Erythroblast (primary cell): ENCODE measurements at regions not wholly inside any gene's neighbourhood (a gene's known extent, or its start where the extent isn't known, plus 50 kb on each side); places are given as distances from the start of the nearest gene placed in this dataset.
"Not testable (repeated sequence)": the region's sequence is repeated elsewhere in the genome, so short reads cannot be mapped to it uniquely, and the experiment has no call there.

ENCODE experiments used
- DNase-seq, 2 experiments: peaks; one replicate each; lab custom pipeline; 2025; lab: John Stamatoyannopoulos, UW
- GATA1 ChIP-seq: IDR thresholded peaks from 2 replicates; pipeline ENCODE4 v1.6.1; 2011; ENCODE audit warnings: low read depth, mild to moderate bottlenecking, control low read depth, low read length, moderate library complexity
- POLR2A ChIP-seq: IDR thresholded peaks from 2 replicates; pipeline ENCODE4 v1.6.1; 2011; ENCODE audit warnings: mild to moderate bottlenecking, low read length

DNA sequence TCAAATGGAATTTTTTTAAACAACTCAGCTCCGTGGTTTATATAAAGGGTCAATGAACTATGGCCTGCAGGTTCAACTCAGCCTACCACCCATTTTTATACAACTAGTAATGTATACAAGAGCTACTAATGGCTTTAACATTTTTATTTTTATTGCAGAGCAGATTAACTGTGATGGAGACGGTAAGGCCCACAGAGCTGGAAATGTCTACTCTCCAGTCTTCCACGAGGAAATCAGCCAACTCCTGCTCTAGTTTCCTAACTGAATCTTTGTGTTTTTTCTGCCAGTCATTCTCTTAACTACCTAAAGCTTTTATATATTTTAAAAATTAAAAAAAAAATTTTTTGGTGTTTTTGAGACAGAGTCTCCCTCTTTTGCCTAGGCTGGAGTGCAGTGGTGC lies 385.1 kb upstream of the MAF start:
- TF ChIP-seq POLR2A (no peak), GATA1 (no peak)
- DNase-seq, result no peak

DNA sequence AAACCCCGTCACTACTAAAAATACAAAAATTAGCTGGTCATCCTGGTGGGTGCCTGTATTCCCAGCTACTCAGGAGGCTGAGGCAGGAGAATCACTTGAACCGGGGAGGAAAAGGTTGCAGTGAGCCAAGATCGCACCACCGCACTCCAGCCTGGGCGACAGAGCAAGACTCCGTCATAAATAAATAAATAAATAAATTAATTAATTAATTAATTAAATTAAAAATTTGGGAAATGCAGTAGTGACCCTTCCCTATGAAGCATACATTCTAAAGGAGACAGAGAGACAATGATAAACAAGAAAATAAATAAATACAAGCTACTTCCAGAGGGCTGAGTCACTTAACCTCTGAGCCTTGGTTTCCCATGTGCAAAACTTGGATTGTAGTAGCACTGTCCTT lies 383.6 kb upstream of the MAF start:
- not testable (repeated sequence) for DNase-seq

DNA sequence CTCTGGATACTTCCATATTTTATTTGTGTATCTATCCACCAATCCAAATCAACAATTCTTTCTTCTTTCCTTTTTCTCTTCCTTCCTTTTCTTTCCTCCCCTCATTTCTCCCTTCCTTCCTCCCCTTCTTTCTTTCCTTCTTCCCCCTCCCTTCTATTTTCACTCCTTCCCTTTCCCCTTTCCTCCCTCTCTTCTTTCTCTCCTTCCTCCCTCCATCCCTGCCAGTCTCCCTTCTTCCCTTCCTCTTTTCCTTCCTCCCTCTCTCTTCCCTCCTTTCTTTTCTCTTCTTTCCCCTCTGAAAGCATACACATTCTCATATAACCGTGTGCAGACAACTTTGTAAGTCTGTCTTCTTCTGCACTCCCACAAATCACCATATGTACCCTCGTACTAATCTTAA lies 382.3 kb upstream of the MAF start:
- no peak for DNase-seq
- TF ChIP-seq GATA1, result no peak
- TF ChIP-seq POLR2A, result no peak

DNA sequence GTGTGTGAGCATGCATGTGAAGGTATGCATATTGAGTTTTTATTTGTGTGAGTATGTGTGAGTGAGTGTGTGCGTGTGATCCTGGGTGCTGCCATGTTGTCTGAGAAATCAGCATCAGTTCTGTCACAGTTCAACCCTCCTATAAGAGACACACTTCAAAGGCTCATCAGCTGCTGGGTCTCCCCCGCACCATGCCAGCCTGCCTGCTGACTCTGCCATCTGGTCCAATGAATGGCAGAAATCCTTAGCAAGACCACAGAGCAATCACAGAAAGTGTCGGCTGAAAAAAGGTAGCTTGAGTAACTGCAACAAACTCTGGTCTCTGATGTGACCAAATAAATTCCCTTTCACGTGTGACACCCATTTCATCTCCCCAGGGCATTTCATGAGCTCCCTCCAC lies 381.8 kb upstream of the MAF start:
- TF ChIP-seq POLR2A (no peak), GATA1 (no peak)
- no peak for DNase-seq

DNA sequence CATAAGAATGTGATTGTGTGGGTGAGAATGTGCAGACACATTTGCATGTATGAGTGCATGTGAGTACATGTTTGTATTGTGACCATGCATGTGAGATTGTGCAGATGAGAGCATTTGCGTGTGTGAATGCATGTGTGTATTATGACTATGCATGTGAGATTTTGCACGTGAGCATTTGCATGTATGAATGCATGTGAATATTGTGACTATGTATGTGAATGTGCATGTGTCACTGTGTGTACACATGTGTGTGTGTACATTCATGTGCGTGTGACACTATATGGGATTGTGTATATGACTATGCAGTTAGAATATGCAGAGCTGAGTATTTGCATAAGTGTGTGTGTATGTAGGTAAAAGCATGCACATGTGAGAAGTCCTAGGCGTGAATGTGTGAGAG lies 381.3 kb upstream of the MAF start:
- DNase-seq, result no peak
- TF ChIP-seq POLR2A, result no peak
- TF ChIP-seq GATA1, result no peak

DNA sequence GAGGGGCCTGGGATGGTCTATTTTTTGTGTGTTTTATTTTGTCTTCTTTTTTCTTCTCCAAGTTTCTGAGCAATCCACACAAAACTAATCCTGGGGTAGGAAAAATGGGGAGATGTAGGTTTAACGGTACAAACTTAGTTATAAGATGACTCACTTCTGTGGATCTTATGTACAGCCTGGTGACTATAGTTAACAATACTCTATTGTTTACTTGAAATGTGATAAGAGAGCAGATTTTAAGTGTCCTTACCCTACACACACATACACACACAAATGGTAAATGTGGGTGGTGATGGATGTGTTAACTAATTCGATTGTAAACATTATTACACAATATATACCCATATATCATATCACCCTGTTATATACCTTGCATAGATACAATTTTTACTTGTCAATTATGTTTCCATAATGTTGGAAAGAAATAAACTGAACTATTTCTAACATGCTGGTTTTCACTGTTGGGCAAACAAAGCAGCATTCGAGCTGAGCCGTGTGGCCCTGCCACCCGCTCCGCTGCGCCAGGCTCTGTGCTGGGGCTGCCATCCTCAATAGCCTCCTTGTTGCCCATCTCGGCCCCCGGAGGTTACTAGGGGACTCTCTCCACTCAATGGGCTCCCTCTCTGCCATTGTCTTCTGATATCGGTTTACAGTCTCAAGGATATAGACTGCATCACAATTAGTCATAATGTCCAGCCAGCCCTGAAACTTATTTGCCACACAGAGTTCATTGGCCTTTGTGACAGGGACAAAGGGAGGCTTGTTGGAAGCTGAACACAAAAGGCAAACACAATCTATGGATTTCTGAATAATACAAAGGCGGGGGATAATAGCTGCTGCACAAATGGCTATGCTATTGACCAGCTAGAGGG lies 380.3 kb upstream of the MAF start:
- no peak for TF ChIP-seq GATA1
- no peak for TF ChIP-seq POLR2A
- no peak for DNase-seq

DNA sequence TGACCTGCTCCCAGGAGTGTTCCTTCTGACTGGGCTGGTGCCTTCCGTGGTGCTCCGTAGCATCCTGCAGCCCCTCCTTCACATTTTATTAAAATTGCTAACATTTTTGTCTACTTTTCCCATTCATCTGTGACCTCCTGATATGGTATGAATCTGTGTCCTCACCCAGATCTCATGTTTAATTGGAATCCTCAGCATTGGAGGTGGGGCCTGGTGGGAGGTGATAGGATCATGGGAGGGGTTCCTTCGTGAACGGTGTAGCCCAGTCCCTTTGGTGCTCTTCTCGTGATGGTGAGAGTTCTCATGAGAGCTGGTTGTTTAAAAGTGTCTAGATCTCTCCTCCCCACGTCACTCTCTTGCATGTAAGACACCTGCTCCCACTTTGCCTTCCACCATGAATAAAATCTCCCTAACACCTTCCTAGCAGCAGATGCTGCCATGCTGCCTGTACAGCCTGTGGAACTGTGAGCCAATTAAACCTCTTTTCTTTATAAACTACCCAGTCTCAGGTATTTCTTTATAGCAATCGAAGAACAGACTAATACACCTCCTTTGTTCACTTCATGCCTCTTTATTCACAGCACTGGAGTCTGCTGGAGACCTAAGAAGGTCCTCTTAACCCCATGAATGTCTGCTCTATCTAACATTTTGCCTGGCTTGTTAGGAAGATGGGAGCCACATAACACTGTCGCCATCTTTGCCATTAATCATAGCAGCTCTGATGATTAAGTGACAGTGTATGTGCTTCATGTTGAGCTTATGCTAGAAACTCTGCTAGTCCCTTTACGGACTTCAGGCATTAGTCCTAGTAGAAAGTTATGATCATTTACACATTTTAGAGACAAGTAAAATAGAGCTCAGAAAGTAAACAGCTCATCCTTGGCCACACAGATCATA lies 377.7 kb upstream of the MAF start:
- TF ChIP-seq GATA1 (no peak), POLR2A (no peak)

DNA sequence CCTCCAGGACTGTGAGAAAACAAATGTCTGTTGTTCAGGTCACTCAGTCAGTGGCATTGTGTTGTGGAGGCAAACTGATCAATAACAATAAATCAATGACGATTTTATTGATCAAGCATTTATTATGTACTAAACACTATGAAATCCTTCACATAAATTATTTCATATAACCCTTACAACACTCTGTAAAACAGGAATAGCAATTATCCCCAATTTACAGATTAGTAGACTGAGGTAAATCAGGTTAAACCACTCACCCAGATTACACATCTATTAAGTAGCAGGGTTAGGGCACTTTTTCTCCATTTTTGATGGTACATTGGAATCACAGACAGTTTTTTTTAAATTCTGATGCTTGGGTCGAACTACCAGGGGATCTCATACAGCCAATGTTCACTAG lies 372.8 kb upstream of the MAF start:
- DNase-seq, result no peak
- no peak for TF ChIP-seq GATA1
- no peak for TF ChIP-seq POLR2A

More for the DNA sequence above, 377.7 kb upstream of the MAF start:
- DNase-seq, result no peak

DNA sequence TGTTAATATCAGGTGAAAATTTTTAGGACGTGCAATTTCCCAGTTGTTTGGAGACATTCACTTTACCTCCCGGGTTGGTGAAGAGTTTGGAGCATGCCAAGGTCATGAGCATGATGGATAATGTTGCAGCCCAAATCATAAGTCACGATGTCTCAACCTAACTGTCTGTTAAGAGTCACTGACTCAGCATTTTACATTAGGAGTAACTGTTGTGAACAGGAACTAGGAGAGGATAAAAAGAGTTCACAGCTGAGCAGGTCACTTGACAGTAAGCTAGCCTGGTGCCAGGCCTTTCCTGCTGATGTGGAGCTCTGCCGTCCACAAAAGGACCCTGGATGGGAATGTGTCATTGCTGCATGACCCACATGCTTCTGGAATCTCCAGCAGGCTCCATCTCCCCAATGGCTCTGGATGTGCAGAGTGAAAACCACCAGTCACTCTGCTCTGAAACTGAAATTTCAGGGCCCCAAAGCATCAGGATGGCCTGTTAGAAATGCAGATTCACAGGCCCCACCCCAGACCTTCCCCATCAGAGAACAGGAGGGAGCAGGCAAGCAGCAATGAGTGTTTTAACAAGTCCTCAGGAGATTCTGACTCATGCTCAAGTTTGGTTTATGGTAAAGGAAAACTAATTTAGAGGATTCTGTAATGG lies 371.6 kb upstream of the MAF start:
- DNase-seq, result peak; percentile 40 to 58
- TF ChIP-seq POLR2A (no peak), GATA1 (no peak)

DNA sequence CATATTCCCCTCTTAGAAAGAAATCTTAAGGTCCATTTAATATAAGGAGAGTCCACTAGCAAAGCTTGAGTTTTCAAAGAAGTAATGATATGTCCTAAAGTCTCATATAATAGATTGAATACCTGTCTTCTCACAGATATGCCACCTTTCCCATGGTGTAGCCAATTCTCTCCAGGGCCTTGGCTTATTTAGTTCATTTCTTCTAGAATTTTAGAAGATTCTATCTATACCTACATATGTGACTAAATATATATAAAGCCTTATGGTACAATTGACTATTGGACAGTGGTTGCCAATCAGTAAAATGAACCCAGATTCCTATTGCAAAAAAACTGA lies 370.7 kb upstream of the MAF start:
- no peak for DNase-seq
- TF ChIP-seq POLR2A (no peak), GATA1 (no peak)

DNA sequence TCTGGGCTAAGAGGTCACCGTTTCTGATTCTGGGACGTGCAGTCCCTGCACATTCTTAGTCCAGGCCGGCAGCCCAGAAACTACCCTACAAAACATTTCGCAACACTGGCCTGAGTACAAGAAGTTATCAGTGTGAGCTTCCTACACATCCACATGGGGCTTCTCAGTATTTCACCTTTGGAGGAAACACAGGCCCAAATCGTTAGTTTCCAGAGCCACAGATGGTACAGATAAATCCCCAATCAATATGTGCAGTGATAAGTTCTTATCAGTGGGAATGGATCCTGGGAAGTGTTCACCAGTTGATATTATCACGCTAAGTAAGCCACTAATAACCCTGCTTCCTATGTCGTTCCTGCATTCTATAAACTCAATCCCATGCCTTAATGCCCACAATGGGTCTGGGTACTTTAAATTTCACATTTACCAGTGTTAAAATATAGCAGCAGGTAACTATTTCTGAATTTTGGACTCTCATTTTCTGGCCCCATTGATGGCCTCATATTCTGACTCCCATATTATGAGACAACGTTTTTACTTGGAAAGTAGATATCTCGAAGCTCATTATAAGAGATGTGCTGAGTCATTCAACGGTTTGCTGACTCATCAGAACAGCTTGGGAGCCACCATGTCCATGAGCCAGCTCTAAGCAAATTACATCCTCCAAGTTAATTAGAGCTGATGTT lies 370.2 kb upstream of the MAF start:
- TF ChIP-seq POLR2A (no peak), GATA1 (no peak)
- peak; percentile 81 to 83 for DNase-seq

DNA sequence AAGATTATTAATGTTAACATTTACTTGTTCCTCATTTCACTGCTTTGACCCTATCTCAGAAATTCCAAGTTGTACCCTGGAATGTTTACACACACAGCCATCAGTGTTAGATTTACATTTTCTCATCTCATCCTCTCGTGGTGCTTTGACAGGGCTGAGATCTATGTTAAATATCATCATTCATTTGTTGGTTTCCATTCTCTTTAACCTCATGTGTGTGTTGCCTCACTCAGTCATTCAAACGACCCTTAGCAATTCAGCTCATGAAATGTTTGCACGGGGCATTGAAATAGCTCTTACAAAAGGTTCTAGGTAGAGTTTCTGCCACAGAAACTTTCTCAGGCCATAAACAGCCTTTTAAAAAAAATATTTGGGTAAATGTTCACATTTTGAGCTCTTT lies 369.6 kb upstream of the MAF start:
- no peak for TF ChIP-seq POLR2A
- TF ChIP-seq GATA1, result no peak
- no peak for DNase-seq

DNA sequence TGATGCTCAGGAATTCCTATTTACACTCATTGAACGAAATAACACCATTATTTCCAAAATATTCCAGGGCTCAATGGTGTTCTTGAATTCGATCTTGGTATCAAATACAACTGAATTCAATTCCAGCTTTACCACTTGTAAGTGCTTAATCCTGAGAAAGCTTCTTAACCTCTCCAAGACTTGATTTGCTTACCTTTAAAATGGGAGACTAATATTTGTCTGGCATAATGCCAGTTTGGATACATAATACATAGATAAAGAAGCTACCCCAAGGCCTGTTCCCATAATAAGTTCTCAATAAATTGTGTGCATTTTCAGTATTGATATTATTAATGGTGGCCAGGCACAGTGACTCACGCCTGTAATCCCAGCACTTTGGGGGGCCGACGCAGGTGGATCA lies 368.9 kb upstream of the MAF start:
- no peak for DNase-seq

More for the DNA sequence above, 368.9 kb upstream of the MAF start:
- TF ChIP-seq POLR2A (no peak), GATA1 (no peak)
